HepG2 (cell line): ENCODE measurements at regions not wholly inside any gene's neighbourhood (a gene's known extent, or its start where the extent isn't known, plus 50 kb on each side); places are given as distances from the start of the nearest gene placed in this dataset.
A peak's percentile ranks its signal among the peaks of the same experiment; 100 is the strongest.

Experiments used
- ATAC-seq: fragments of 200-7000 bp; cut with Tn5 transposase; 3 replicates; pipeline ENCODE4 v1.9.1; 2020; ENCODE audit warnings: mild to moderate bottlenecking, moderate library complexity
- BruUV-seq: library from RNA; stranded (reverse); fragments of 400-500 nt; replicated peaks from 2 replicates; lab custom pipeline; 2021; lab: Mats Ljungman, UMichigan
- CTCF ChIA-PET: fragments of 300-600 bp; formaldehyde crosslinking; extraction: SDS; loops from one replicate; lab custom pipeline; 2021; ENCODE audit warnings: low total read pairs, inconsistent platforms, low intra/inter-chr PET ratio; lab: Yijun Ruan, JAX
- POLR2A ChIA-PET: fragments of 350-600 bp; sonication (Branson Sonifier 250); formaldehyde crosslinking; loops from one replicate; lab custom pipeline; 2020; ENCODE audit warnings: antibody characterized with exemption, inconsistent platforms; lab: Yijun Ruan, JAX
- DNase-seq: peaks from one replicate; pipeline ENCODE4 v3.0.0-alpha.2; 2015; ENCODE audit warnings: low spot score
- FAIRE-seq: peaks from 3 replicates; lab custom pipeline; 2011; peaks lifted over from hg19 to GRCh38; lab: Jason Lieb, UNC
- H2AFZ ChIP-seq: one replicate; pipeline ENCODE4 v1.6.1; 2011; ENCODE audit warnings: low read length, inconsistent platforms
- H3K27ac ChIP-seq: fragments of 300-600 bp; 3 replicates; pipeline ENCODE4 v1.8.0; 2011; ENCODE audit warnings: mixed run types, mild to moderate bottlenecking, mixed read lengths, low read length, inconsistent platforms; ENCODE audit not compliant: insufficient read depth; ENCODE audit errors: extremely low read length
- H3K27me3 ChIP-seq, 2 experiments: fragments of 200-600 bp in 1 of 2; 2 replicates in 1 of 2; 3 replicates in 1 of 2; pipeline versions ENCODE4 v1.6.0 to v1.8.0; 2011; ENCODE audit warnings: low read length in 2 of 2, mild to moderate bottlenecking in 2 of 2, moderate library complexity in 2 of 2, inconsistent platforms in 1 of 2; ENCODE audit not compliant: insufficient read depth in 2 of 2, control insufficient read depth in 1 of 2
- H3K36me3 ChIP-seq, 2 experiments: fragments of 200-600 bp in 1 of 2; replicated peaks in 1 of 2; 2 replicates in 1 of 2; 3 replicates in 1 of 2; pipeline versions ENCODE4 v1.5.1 to v1.8.0; 2011; ENCODE audit warnings: low read length in 2 of 2, inconsistent platforms in 1 of 2; ENCODE audit not compliant: insufficient read depth in 2 of 2, control insufficient read depth in 1 of 2
- H3K4me1 ChIP-seq: 2 replicates; pipeline ENCODE4 v1.5.1; 2012; ENCODE audit warnings: low read length, inconsistent platforms; ENCODE audit not compliant: insufficient read depth
- H3K4me2 ChIP-seq: 2 replicates; pipeline ENCODE4 v1.6.0; 2011; ENCODE audit warnings: low read depth, low read length, inconsistent platforms
- H3K4me3 ChIP-seq, 3 experiments: fragments of 200-600 bp in 1 of 3; sonication (generic), shearing (Covaris generic) in 1 of 3; replicated peaks in 1 of 3; 2 replicates each; pipeline ENCODE4 v1.5.1; 2011 to 2016; ENCODE audit warnings: low read length in 3 of 3, inconsistent platforms in 2 of 3, low read depth in 2 of 3, mild to moderate bottlenecking in 2 of 3, control low read depth in 1 of 3, mixed read lengths in 1 of 3; ENCODE audit not compliant: insufficient read depth in 1 of 3
- H3K79me2 ChIP-seq: one replicate; pipeline ENCODE4 v1.6.1; 2011; ENCODE audit warnings: low read length, inconsistent platforms; ENCODE audit not compliant: insufficient read depth
- H3K9ac ChIP-seq: 2 replicates; pipeline ENCODE4 v1.6.0; 2011; ENCODE audit warnings: mild to moderate bottlenecking, low read depth, low read length, inconsistent platforms; ENCODE audit not compliant: insufficient read depth
- H3K9me3 ChIP-seq: 2 replicates; pipeline ENCODE4 v1.5.1; 2012; ENCODE audit warnings: mild to moderate bottlenecking, low read length
- H4K20me1 ChIP-seq: 2 replicates; pipeline ENCODE4 v1.6.0; 2011; ENCODE audit warnings: inconsistent platforms, mild to moderate bottlenecking, low read length, moderate library complexity; ENCODE audit not compliant: insufficient read depth
- ELF4 ChIP-seq: sonication (generic); formaldehyde crosslinking; IDR thresholded peaks from 2 replicates; pipeline ENCODE4 v1.5.0; 2020; ENCODE audit warnings: missing genetic modification reagents, mild to moderate bottlenecking, moderate library complexity, borderline replicate concordance
- FOXM1 ChIP-seq: sonication (generic); formaldehyde crosslinking; IDR thresholded peaks from 2 replicates; pipeline ENCODE4 v1.5.0; 2020; ENCODE audit warnings: missing genetic modification reagents
- MAFF ChIP-seq: IDR thresholded peaks from 2 replicates; pipeline ENCODE4 v1.6.1; 2011; ENCODE audit warnings: low read depth, low read length, improper control_type of control experiment
- MAFK ChIP-seq, 2 experiments: IDR thresholded peaks in 1 of 2; conservative IDR thresholded peaks in 1 of 2; 2 replicates each; pipeline ENCODE4 v1.6.1; 2011; ENCODE audit warnings: improper control_type of control experiment in 2 of 2, low read length in 2 of 2
- MYNN ChIP-seq: sonication (generic); formaldehyde crosslinking; IDR thresholded peaks from 2 replicates; pipeline ENCODE4 v1.4.0; 2020; ENCODE audit warnings: mild to moderate bottlenecking, low read depth, missing genetic modification reagents
- NFE2L1 ChIP-seq: sonication (generic); formaldehyde crosslinking; IDR thresholded peaks from 2 replicates; pipeline ENCODE4 v1.4.0; 2020; ENCODE audit warnings: missing genetic modification reagents, mild to moderate bottlenecking, borderline replicate concordance
- POLR2AphosphoS5 ChIP-seq: IDR thresholded peaks from 2 replicates; pipeline ENCODE4 v1.6.1; 2012; ENCODE audit warnings: low read depth, low read length
- SIX4 ChIP-seq: sonication (generic); formaldehyde crosslinking; IDR thresholded peaks from 2 replicates; pipeline ENCODE4 v1.4.0; 2020; ENCODE audit warnings: missing genetic modification reagents
- YY1 ChIP-seq: IDR thresholded peaks from 2 replicates; pipeline ENCODE4 v1.6.1; 2011; ENCODE audit warnings: low read length, low read depth, moderate library complexity, mild to moderate bottlenecking; ENCODE audit not compliant: insufficient read depth, insufficient replicate concordance
- ZNF431 ChIP-seq: sonication (generic); formaldehyde crosslinking; IDR thresholded peaks from 2 replicates; pipeline ENCODE4 v1.9.0; 2022; ENCODE audit warnings: missing genetic modification reagents, low read depth, mild to moderate bottlenecking, borderline replicate concordance
- WGBS: methylation state at CpG from one replicate; pipeline ENCODE4 v1.1.6; 2017; ENCODE audit warnings: low lambda C conversion rate; 5-methylcytosine and 5-hydroxymethylcytosine counted together
- in situ Hi-C: cut with HindIII; loops from 2 replicates; pipeline ENCODE4 v1.10.0; 2017; ENCODE audit warnings: low pct_unique_long_range_greater_than_20kb; ENCODE audit not compliant: extremely low pct_ligation_motif_present
- intact Hi-C: fragments of 100-400 bp; cut with micrococcal nuclease; formaldehyde crosslinking; loops from one replicate; pipeline ENCODE4 v1.10.0; 2022; ENCODE audit not compliant: unreplicated experiment
- TF ChIP-seq, protein P1 (sequence below): sonication (generic); formaldehyde crosslinking; IDR thresholded peaks from 2 replicates; pipeline ENCODE4 v1.4.0; 2020; ENCODE audit warnings: missing genetic modification reagents
- TF ChIP-seq, protein P2 (sequence below): sonication (generic); formaldehyde crosslinking; IDR thresholded peaks from 2 replicates; pipeline ENCODE4 v1.5.0; 2020; ENCODE audit warnings: missing genetic modification reagents
- TF ChIP-seq, protein P3 (sequence below): sonication (generic); formaldehyde crosslinking; conservative IDR thresholded peaks from 2 replicates; pipeline ENCODE4 v1.8.0; 2022; ENCODE audit warnings: missing genetic modification reagents

DNA sequence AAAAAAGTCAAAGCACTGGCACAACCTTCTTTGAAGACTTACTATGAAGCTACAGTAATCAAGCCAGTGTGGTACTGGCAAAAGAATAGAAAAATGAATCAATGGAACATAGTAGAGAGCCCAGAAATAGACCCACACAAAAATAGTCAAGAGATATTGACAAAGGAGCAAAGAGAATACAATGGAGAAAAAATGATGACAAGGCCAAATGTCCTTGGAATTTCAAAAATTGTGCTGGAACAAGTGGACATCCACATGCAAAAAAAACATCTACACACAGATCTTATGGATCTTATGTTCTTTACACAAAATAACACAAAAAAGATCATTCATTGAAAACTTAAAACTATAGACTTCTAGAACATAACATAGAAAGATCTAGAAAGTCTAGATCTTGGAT, 1379.7 kb upstream of the SEL1L start:
- ATAC-seq = no peak
- BruUV-seq = no TSS peak
- no peak overlapping the region for H3K4me2 ChIP-seq
- H2AFZ ChIP-seq = no peak overlapping the region
- no peak overlapping the region for H3K9ac ChIP-seq
- H3K9me3 ChIP-seq = peaks cover 87% of the 10 kb centered on the region
- H3K36me3 ChIP-seq = no peaks in the 10 kb centered on the region
- CTCF ChIA-PET = no interaction called here
- no peaks in the 10 kb centered on the region for H4K20me1 ChIP-seq
- intact Hi-C loops = no loop called here
- no peak overlapping the region for H3K27ac ChIP-seq
- no peaks in the 10 kb centered on the region for H3K4me1 ChIP-seq
- TF ChIP-seq ZNF431 (no peak), FOXM1 (no peak), YY1 (no peak), MAFF (peak; percentile 53), MAFK (conservative IDR thresholded peaks at IDR 0.05 in 1 of 2, IDR thresholded peaks at IDR 0.05 in 1 of 2; ENCODE audit: low read length in 2 of 2) (peak; percentile 41 to 54)
- TF ChIP-seq, protein P1, sequence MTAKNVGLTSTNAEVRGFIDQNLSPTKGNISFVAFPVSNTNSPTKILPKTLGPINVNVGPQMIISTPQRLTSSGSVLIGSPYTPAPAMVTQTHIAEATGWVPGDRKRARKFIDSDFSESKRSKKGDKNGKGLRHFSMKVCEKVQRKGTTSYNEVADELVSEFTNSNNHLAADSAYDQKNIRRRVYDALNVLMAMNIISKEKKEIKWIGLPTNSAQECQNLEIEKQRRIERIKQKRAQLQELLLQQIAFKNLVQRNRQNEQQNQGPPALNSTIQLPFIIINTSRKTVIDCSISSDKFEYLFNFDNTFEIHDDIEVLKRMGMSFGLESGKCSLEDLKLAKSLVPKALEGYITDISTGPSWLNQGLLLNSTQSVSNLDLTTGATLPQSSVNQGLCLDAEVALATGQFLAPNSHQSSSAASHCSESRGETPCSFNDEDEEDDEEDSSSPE (CRISPR knock-in tag) = no peak
- no peak overlapping the region for H3K4me3 ChIP-seq
- DNase-seq = no peak
- POLR2A ChIA-PET = no interaction called here
- H3K79me2 ChIP-seq = no peaks in the 10 kb centered on the region
- no peaks in the 10 kb centered on the region for H3K27me3 ChIP-seq
- in situ Hi-C loops = no loop called here
- FAIRE-seq = no peak

DNA sequence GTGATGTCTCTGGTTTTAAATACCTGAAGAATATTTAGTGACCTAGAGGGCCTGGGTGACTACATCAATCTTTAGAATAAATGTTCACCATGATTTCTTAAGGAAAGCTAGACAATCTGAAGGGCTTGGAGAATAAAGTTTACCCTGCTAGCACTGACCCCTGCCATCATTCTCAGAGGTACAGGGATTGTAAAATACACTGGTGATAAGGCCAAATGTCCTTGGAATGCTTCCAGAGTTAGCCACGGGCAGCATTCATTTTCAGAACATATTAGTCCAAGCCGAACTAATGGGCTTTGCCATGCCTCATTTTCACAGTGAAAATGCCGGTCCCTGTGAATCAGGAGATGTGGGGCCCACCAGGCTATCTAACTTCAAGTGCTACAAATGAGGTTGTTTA, 1381.7 kb upstream of the SEL1L start:
- DNase-seq (no peak), FAIRE-seq (no peak), ATAC-seq (no peak)
- H3K27me3 ChIP-seq = no peaks in the 10 kb centered on the region
- H3K4me2 ChIP-seq = no peak overlapping the region
- in situ Hi-C loops (no loop called here), intact Hi-C loops (no loop called here)
- H4K20me1 ChIP-seq = no peaks in the 10 kb centered on the region
- no peak overlapping the region for H3K27ac ChIP-seq
- no peak overlapping the region for H2AFZ ChIP-seq
- no TSS peak for BruUV-seq
- CTCF ChIA-PET = no interaction called here
- no peaks in the 10 kb centered on the region for H3K36me3 ChIP-seq
- TF ChIP-seq, protein P2, sequence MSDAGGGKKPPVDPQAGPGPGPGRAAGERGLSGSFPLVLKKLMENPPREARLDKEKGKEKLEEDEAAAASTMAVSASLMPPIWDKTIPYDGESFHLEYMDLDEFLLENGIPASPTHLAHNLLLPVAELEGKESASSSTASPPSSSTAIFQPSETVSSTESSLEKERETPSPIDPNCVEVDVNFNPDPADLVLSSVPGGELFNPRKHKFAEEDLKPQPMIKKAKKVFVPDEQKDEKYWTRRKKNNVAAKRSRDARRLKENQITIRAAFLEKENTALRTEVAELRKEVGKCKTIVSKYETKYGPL (CRISPR knock-in tag) = no peak
- no peak for TF ChIP-seq MYNN (CRISPR knock-in tag)
- TF ChIP-seq, protein P3, sequence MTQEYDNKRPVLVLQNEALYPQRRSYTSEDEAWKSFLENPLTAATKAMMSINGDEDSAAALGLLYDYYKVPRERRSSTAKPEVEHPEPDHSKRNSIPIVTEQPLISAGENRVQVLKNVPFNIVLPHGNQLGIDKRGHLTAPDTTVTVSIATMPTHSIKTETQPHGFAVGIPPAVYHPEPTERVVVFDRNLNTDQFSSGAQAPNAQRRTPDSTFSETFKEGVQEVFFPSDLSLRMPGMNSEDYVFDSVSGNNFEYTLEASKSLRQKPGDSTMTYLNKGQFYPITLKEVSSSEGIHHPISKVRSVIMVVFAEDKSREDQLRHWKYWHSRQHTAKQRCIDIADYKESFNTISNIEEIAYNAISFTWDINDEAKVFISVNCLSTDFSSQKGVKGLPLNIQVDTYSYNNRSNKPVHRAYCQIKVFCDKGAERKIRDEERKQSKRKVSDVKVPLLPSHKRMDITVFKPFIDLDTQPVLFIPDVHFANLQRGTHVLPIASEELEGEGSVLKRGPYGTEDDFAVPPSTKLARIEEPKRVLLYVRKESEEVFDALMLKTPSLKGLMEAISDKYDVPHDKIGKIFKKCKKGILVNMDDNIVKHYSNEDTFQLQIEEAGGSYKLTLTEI (CRISPR knock-in tag) = no peak
- TF ChIP-seq NFE2L1 (CRISPR knock-in tag) = no peak
- no peak for TF ChIP-seq POLR2AphosphoS5
- no peak for TF ChIP-seq ELF4
- no peak for TF ChIP-seq SIX4
- no peak overlapping the region for H3K4me3 ChIP-seq
- POLR2A ChIA-PET = no interaction called here
- WGBS = 0% methylated on average over 1 of the region's 3 CpGs
- no peak overlapping the region for H3K9ac ChIP-seq
- peaks cover 82% of the 10 kb centered on the region for H3K9me3 ChIP-seq
- no peaks in the 10 kb centered on the region for H3K79me2 ChIP-seq
- H3K4me1 ChIP-seq = no peaks in the 10 kb centered on the region
